GM18858 (cell line): ENCODE measurements at regions not wholly inside any gene's neighbourhood (a gene's known extent, or its start where the extent isn't known, plus 50 kb on each side); places are given as distances from the start of the nearest gene placed in this dataset.

ENCODE experiments used
- ATAC-seq: cut with Tn5 transposase; IDR thresholded peaks from one replicate; pipeline ENCODE4 v1.9.1; 2021; ENCODE audit not compliant: unreplicated experiment

DNA sequence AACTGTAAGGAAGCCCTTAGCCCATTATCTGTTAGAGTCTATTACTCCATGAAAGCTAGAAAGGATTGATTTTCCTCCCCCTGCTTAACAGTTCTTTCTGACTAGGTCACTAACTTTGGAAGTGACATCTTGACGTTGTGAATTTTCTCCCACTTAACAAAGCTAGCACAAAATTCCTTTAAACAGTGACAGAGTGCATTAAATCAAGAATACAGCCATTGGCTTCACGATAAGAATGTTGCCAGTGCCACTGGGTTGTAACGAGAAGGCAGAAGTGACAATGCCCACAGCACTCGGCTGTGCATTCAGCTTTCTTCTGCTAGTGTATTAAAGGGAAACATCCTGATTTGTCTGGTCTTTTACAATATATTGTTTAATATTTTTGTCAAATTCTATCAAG, 182.7 kb upstream of the DTNBP1 start:
- ATAC-seq: no peak

DNA sequence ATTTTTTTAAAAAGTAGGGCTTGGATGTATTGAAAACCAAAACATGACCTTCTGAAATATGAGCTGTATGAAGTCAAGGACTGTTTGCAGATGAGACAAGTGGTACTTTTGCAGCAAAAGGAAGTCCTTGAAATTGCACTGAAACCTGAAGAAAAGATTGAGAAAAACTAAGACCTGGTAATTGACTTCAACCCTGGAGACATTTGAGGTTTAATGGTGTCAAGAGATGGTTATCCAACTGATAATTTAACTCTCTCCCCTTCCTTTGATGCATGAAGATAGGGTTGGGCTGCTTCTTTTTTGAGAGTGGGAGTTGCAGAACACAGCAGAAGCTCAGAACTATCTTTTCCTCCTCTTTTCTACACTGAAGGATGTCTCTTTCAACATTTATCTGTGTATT, 180.9 kb upstream of the DTNBP1 start:
- ATAC-seq: no peak

DNA sequence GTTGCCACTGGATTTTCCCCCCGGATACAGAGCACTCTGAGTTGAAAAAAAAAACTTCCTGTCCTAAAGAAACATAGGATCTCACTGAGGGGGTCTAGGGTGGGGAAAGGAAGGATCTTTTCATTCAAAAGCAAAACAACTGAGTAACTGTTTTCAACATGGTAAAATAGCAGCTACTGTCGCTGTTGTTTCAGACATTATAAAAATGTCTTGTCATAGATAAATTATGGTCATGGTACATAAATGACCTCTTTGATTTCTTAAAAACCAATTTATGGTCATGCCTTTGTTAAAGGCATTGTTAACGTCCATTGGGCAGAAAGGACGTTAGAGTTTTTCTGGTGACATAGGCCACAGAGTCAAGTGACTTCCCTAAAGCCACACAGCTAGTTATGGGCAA, 180.4 kb upstream of the DTNBP1 start:
- no peak for ATAC-seq

DNA sequence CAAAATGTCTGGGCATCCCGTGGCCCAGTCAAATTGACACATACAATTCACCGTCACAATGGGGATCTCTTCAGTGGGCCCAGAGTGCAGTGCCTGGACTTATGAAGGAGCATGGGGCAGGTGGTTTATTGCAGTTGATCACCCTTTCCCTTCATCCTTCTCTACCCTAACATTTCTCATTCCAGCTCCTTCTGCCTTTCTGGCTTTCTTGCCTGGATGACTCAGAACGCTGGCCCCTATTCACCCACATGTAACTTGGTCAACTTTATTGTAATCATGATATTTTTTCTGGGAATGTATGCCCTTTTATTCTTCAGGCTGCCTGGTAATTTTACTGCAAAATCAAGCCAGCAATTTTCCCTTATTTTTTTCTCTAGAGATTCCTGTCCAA, 179.9 kb upstream of the DTNBP1 start:
- ATAC-seq: no peak

DNA sequence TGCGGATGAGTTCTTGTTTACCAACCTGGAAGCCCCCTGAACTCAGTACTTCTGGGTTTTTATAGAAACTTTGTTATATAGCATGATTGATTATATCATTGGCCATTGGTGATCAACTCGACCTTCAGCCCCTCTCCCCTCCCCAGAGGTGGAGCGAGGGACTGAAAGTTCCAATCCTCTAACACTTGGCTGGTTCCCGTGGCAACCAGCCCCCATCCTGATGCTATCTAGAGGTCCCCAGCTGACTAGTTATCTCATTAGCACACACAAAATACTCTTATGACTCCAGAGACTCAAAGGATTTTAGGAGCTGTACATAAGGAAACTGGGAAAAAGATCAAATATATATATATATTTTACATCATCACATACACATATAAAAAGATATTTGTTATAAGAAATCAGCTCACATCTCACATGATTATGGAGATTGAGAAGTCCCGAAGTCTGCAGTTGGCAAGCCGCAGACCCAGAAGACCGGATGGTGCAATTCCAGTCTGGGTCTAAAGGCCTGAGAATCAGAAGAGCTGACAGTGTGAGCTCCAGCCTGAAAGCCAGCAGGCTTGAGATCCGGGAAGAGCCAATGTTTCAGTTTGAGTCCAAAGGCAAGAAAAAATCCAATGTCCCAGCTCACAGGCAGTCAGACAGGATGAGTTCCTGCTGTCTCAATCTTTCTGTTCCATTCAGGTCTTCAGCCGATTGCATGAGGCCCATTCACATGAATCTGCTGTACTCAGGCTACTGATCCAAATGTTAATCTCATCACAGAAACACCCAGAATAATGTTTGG, 179.3 kb upstream of the DTNBP1 start:
- no peak for ATAC-seq

DNA sequence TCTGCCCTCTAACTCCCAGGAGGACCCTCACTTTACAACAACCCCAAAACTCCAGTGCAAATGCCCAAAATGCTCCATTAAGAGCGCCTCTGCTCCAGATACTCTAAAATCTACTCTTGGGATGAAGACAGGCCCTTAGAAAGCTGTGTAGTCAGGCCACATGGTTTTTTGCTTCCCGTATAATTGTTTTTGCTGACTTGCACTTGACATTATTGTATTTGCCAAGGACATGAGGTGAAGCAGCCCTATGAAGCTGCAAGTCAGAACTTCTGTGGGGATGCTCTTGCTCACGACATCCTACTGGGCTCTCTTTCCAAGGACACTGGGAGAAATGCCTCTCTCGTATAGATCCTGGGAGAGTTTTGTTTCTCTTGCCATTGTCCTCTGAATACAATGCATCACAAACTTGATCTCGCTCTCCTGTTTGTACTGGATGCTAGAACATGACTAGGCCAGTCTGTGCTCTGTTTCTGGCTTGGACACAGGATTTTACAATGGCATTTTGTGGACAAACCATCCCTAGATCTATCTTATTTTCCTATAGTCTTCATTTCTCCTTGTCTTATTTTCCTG, 177.2 kb upstream of the DTNBP1 start:
- no peak for ATAC-seq

DNA sequence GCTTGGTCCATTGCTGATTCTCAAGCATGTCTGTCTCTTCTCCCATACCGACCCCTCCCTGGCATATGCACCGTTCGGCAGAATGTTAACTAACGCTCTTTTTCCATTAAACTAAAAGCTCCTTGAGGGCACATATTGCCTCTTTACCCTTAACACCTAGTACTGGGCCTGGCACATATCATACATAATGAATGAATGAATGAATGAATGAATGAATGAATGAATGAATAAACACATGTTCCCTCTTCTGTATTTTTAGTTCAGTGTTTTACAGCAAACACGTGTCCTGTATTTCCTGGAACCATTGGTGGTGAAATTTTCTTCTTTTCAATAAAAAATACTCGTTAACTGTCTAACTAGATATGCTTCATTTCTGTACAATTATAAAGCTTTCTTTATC, 174.4 kb upstream of the DTNBP1 start:
- no peak for ATAC-seq

DNA sequence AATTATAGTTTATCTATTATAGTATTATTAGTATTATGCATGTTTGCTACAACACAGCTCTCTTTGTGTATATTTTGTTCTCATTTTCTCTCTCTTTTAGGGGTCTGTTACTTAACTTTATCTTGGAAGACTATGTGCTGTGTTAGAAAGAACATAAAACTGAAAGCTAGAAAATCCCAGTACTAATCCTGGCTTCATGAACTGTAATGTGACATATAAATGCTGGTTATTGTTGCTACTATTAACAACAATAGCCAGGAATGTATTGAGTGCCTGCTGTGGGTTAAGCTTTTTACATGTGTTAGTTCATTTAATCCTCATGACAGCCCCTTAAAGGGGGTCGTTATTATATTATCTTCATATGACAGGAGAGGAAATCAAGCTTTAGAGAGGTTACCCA, 170.0 kb upstream of the DTNBP1 start:
- ATAC-seq: no peak

DNA sequence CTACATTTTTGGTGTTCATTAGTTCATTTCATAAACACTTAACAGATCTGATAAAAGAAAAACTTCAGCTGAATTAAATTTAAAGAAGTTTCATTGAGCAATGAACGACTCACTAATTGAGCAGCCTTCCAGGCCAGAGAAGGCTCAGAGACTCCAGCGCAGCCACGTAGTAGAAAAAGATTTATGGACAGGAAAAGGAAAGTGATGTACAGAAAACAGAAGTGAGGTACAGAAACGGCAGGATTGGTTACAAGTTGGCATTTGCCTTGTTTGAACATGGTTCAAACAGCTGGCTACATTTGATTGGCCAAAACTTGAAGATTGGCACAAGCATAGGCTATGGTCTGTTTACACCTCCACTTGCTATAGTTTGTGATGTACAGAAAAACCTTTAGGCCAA, 166.3 kb upstream of the DTNBP1 start:
- ATAC-seq: no peak

DNA sequence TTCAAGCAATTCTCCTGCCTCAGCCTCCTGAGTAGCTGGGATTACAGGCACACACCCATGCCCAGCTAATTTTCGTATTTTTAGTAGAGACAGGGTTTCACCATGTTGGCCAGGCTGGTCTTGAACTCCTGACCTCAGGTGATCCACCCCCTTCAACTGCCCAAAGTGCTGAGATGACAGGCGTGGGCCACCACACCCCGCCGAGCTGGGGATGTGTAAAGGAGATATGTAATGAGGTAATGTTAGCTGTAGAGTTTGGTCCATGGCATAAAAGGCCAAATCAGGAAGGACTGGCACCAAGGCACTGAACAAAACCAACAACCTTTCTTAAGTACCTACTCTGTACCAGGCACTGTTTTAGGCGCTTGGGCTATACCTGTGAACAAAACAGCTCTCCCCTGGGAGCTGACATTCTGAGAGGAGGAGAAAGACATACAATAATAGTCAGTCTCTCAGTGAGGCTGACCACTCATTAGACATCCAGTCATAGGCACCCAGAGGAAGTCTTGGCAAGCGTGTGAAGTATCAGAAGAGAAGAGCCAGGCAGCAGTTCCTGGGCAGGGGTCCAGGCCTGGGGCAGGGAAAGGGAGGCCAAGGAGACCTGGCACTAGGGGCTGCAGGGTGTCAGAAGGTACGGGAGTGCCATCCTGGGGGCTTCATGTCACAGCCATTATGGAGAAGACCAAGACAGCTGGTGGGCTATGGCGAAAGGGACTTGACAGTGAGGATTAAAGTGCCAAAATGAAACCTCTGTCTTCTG, 164.8 kb upstream of the DTNBP1 start:
- no peak for ATAC-seq

DNA sequence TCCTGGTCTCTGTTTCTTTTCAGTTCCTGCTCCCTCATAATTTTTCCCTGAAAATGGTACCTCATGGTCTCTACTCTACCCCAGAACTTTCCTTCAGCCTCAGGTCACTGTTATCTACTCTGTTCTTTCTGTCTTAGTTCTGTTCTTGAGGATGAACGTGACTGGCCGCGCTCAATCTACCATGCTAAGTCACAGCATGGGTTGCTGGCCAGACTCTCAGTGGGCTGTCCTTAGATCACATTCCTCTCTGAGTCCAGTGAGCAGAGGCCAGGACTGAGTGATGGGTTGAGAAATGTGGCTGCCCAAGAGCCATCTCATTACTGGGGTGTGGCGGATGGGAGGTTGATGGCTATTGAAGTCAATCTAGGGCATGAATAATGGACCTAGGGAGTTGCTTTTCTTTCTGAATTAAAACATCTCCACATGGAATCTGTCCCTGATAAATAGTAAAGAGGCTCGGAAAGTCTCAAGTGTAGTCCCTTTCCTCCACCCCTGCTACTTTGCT, 164.0 kb upstream of the DTNBP1 start:
- ATAC-seq: no peak

DNA sequence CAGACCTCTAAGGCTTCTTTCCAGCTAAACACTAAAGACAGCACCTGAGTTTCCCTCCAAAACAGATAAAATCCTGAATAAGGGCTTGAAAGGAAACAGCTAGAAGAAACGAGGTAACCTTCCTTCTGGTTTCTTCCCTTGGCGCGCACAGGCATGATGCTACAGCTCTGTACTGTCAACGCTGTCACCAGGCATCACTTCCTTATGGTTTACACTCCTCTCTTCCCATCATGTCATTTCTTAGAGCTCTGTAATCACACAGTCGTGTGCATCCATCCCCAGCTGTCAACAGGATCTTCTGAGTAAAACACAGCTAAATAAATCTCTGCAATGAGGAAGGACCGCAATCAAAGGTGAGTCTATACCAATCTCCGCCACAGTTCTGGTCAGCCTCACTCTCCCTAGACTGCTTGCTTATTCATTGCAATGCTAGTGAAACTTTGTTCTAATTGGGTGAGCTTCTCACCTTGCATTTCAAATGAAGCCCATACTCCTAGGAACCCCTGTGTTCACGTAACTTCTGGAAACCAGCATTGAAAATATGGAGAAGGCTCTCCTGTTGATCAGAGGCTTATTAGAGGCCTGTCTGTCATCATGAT, 162.6 kb upstream of the DTNBP1 start:
- no peak for ATAC-seq

DNA sequence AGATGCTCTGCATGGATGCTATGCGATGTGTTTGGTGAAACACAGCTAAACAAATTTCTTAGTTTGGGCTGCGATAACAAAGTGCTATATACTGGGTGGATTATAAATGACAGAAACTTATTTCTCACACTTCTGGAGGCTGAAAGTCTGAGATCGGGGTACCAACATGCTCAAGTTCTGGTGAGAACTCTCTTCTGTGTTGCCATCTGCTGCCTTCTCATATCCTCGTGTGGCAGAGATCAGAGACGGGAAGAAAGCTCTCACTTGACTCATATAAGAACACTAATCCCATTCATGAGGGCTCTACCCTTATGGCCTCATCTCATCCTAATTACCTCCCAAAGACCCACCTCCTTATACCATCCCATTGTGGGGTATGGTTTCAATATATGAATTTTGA, 162.0 kb upstream of the DTNBP1 start:
- no peak for ATAC-seq

DNA sequence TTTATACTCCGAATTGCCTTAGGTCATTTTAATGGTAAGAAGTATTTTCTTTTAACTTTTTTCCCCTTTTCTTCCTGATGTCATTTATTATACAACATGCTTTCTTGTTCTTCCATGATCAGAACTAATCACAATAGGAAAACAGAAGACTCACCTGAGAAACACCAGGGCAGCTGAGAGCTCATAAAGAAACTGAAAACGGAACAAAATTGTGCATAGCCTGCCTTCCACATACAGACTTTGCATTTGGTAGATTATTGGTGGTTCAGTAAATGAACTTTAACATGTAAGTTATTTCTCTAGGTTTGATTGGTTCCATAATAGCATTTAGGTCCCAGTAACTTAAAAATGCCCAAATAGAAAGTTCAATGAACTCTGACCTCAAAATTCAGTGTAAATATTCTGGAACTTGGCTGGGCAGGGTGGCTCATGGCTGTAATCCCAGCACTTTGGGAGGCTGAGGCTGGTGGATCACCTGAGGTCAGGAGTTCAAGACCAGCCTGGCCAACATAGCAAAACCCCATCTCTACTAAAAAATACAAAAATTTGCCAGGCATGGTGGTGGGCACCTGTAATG, 161.1 kb upstream of the DTNBP1 start:
- ATAC-seq: no peak

DNA sequence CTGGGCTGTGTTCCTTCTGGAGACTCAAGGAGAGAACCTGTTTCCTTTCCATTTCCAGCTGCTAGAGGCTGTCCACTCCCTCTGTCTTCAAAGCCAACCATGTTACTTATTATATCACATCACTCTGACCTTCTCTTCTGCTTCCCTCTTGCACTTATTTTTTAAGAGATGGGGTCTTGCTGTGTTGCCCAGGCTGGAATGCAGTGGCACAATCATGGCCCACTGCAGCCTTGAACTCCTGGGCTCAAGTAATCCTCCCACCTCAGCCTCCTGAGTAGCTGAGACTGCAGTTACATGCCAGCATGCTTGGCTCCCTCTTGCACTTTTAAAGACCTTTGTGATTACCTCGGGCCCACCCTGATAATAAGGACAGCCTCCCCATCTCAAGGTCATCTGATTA, 160.0 kb upstream of the DTNBP1 start:
- ATAC-seq: no peak

DNA sequence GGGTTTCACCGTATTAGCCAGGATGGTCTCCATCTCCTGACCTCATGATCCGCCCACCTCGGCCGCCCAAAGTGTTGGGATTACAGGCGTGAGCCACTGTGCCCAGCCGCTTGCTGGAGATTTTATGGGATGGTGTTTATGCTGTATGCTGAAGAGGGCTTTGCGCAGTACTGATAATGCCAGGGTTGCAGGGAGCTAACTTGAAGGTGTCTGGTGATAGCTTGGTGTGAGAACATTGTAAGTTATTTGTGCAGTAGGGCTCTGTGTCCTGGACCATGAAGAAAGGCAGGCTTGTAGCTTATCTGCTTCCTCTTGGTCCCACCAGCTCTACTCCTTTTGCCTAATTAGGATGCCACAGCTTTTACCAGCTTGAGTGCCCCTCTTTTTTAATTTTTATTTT, 157.0 kb upstream of the DTNBP1 start:
- ATAC-seq: no peak

DNA sequence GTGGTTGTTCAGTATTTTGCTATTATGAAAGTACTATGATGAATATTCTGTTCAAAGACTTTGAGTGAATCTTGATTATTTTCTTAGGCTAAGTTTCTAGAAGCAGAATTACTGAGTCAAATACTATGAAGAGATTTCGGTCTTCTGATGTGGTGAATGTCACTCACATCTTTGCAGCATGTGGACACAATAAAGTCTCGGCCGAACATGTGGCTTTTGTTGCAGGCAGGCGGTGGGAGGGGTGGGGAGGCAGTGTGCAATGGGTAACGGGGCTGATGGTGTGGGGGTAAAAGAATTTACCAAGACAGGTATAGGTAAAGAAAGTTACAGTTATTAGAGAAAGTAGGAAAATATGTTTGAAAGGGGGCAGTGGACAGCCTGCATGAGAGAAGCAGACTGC, 156.4 kb upstream of the DTNBP1 start:
- ATAC-seq: no peak

DNA sequence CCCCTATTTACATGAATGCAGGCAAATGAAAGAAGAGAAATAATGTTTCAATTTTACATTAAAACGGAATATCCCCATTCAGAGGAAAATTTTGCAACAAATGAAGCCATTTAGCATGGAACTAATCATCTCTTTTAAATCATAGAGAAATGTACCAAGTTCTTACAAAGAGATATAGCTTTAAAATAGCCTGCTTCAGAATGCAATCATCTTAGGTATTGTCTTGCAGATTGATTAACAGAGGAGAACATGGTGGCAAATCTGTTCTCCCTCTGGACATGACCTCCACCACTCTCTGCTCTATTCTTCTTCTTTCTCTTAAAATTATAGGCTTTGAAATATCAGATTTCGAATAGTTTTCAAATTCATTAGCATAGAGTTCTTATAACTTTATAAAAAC, 155.7 kb upstream of the DTNBP1 start:
- ATAC-seq: no peak

DNA sequence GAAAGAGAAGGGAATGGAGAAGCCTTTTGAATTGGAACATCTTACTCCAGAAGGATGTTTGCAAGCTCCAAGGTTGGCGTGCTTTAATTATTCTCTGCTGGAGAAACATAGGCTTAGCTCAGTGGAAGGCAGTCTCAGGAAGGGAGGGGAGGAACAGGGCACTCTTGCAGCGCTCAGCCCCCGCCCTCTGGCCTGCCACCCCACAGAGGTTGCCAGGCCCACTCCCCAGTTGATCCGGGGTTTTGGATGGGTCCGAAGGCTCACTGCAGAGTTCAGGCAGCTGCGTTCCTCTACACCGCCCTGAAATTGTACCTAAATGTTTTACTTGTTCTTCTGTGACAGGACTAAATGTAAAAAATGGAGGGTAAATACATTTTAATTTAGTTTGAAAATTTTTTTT, 155.2 kb upstream of the DTNBP1 start:
- no peak for ATAC-seq

DNA sequence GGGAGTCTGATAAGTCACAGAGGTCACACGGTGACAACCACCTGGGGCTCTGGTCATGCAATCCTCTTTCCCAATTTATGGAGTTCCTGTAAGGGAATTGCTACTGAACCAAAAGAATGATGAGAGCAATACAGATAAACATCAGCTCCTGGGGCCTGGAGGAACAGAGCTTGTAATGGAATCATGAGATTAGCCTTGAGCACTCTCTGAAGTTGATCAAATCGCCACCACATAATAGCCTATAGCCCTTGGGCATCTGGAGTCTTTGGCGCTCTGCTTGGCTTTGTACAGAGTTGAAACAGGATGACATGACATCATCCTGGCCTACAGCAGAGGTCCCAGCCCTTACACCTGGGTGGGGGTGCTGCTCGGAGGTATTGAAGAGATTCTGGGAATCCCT, 154.3 kb upstream of the DTNBP1 start:
- ATAC-seq: no peak

DNA sequence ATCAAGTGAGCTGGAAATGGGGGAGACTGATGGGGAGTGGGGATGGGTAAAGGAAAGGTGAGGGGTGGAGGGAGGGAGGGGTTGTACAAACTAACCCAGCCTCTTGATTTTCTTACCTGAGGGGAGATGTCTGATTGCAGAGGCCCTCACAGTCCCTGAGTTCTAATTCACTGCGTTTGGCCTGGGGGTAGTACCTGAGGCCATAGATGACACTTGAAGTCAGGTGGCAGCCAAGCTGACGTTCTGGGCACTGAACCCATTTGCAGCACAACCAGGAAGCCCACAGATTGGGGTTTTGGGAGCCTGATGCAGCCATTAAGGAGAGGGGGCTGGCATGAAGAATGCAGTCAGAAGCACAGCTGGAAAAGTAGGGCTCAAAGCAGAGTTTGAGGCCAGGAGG, 153.8 kb upstream of the DTNBP1 start:
- ATAC-seq: no peak
